ENCODE measurements at regions not wholly inside any gene's neighbourhood (a gene's known extent, or its start where the extent isn't known, plus 50 kb on each side); places are given as distances from the start of the nearest gene placed in this dataset.
"Not testable (repeated sequence)": the region's sequence is repeated elsewhere in the genome, so short reads cannot be mapped to it uniquely, and the experiment has no call there.

- H3K4me3 ChIP-seq (ENCODE audit: low read depth, low read length), result no peak overlapping the region
These were observed 329.3 kb downstream of the GPD2 start for GRCh38 chr2:156765450-156765849.

- no peak overlapping the region for H3K4me3 ChIP-seq (ENCODE audit: low read depth, low read length)
These were observed 333.6 kb downstream of the GPD2 start for GRCh38 chr2:156769802-156770201.

- no peak overlapping the region for H3K4me3 ChIP-seq (ENCODE audit: low read depth, low read length)
These were observed 342.7 kb downstream of the GPD2 start for GRCh38 chr2:156778916-156779315.

- no peak overlapping the region for H3K4me3 ChIP-seq (ENCODE audit: low read depth, low read length)
These were observed 343.4 kb downstream of the GPD2 start for GRCh38 chr2:156779416-156780120.

- not testable (repeated sequence) for H3K4me3 ChIP-seq (ENCODE audit: low read depth, low read length)
These were observed 345.5 kb downstream of the GPD2 start for GRCh38 chr2:156781677-156782076.

- no peak overlapping the region for H3K4me3 ChIP-seq (ENCODE audit: low read depth, low read length)
These were observed 348.0 kb downstream of the GPD2 start for GRCh38 chr2:156784020-156784701.

- no peak overlapping the region for H3K4me3 ChIP-seq (ENCODE audit: low read depth, low read length)
These were observed 351.3 kb downstream of the GPD2 start for GRCh38 chr2:156787517-156787916.

- no peak overlapping the region for H3K4me3 ChIP-seq (ENCODE audit: low read depth, low read length)
These were observed 354.3 kb downstream of the GPD2 start for GRCh38 chr2:156790343-156791037.

- H3K4me3 ChIP-seq (ENCODE audit: low read depth, low read length), result no peak overlapping the region
These were observed 356.2 kb downstream of the GPD2 start for GRCh38 chr2:156792242-156792840.

GRCh38 chr2:156797832-156798231 lies 361.7 kb downstream of the GPD2 start:
- H3K4me3 ChIP-seq (ENCODE audit: low read depth, low read length), result no peak overlapping the region

GRCh38 chr2:156800065-156800653 lies 364.0 kb downstream of the GPD2 start:
- H3K4me3 ChIP-seq (ENCODE audit: low read depth, low read length), result no peak overlapping the region

GRCh38 chr2:156800781-156801361 lies 364.7 kb downstream of the GPD2 start:
- H3K4me3 ChIP-seq (ENCODE audit: low read depth, low read length), result no peak overlapping the region

GRCh38 chr2:156803243-156803642 lies 367.1 kb downstream of the GPD2 start:
- H3K4me3 ChIP-seq (ENCODE audit: low read depth, low read length), result no peak overlapping the region

- H3K4me3 ChIP-seq (ENCODE audit: low read depth, low read length), result no peak overlapping the region
These were observed 367.8 kb downstream of the GPD2 start for GRCh38 chr2:156803967-156804366.

GRCh38 chr2:156810094-156810493 lies 373.9 kb downstream of the GPD2 start:
- no peak overlapping the region for H3K4me3 ChIP-seq (ENCODE audit: low read depth, low read length)

GRCh38 chr2:156812496-156812895 lies 376.3 kb downstream of the GPD2 start:
- H3K4me3 ChIP-seq (ENCODE audit: low read depth, low read length), result no peak overlapping the region

GRCh38 chr2:156817430-156817829 lies 381.3 kb downstream of the GPD2 start:
- H3K4me3 ChIP-seq (ENCODE audit: low read depth, low read length), result no peak overlapping the region

- H3K4me3 ChIP-seq (ENCODE audit: low read depth, low read length), result no peak overlapping the region
These were observed 382.0 kb downstream of the GPD2 start for GRCh38 chr2:156818221-156818620.

GRCh38 chr2:156818944-156819343 lies 382.8 kb downstream of the GPD2 start:
- no peak overlapping the region for H3K4me3 ChIP-seq (ENCODE audit: low read depth, low read length)

GRCh38 chr2:156826341-156826933 lies 390.3 kb downstream of the GPD2 start:
- H3K4me3 ChIP-seq (ENCODE audit: low read depth, low read length), result no peak overlapping the region

Data from iPS-11a (cell line).